Mucosa of stomach (tissue), 1 donor: ENCODE measurements at regions not wholly inside any gene's neighbourhood (a gene's known extent, or its start where the extent isn't known, plus 50 kb on each side); places are given as distances from the start of the nearest gene placed in this dataset.

Source experiments
- H3K27me3 ChIP-seq: one replicate; pipeline ENCODE4 v1.7.0; 2013; ENCODE audit warnings: mild to moderate bottlenecking, low read length; ENCODE audit not compliant: control insufficient read depth, insufficient read depth
- H3K36me3 ChIP-seq: one replicate; pipeline ENCODE4 v1.7.0; 2013; ENCODE audit warnings: low read length; ENCODE audit not compliant: control insufficient read depth, insufficient read depth
- H3K4me1 ChIP-seq: one replicate; pipeline ENCODE4 v1.7.0; 2013; ENCODE audit warnings: mild to moderate bottlenecking, low read length; ENCODE audit not compliant: control insufficient read depth, insufficient read depth
- H3K4me3 ChIP-seq: one replicate; pipeline ENCODE4 v1.7.0; 2013; ENCODE audit warnings: low read length
- H3K9ac ChIP-seq: one replicate; pipeline ENCODE4 v1.7.0; 2013; ENCODE audit warnings: mild to moderate bottlenecking, low read length, moderate library complexity
- H3K9me3 ChIP-seq: one replicate; pipeline ENCODE4 v1.7.0; 2013; ENCODE audit warnings: mild to moderate bottlenecking, low read length, moderate library complexity; ENCODE audit not compliant: control insufficient read depth
- donor health status: Pancreatic carcinoma.

DNA sequence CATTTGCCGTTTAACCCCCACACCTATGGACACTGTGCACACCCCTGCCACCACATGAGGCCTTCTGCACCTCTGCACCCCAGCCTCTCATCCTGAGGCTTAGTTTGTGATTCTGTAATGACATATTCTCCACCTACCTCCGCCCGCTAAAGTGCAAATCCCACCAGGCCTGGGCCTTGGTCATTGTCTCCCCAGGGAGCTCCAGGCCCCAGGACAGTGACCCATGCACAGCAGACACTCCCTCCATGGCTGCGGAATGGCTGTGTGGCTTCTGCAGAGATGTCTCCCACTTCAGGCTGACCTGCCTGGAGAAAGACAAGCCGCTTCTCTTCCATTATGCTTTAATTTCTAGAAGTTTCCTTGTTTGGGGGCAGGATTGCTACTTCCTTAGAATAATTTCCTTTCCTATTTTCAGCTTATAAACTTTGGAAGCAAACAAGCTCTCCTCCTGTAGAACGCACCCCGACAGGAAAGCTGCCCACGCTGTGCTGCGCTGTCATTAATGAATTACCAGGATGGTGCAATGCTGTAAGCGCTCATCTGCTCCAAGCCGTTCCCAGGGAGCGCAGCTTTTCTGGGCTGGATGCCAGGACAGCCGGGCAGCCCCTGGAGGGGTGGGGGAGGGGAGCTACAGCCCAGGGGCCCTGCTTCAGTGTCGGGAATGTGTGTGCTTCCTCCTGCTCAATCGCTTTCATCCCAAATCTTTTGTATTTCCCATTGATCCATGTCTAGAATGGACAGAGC, 618.0 kb downstream of the BRD1 start:
- no peak overlapping the region for H3K4me3 ChIP-seq
- no peak overlapping the region for H3K9ac ChIP-seq
- no peaks in the 10 kb centered on the region for H3K4me1 ChIP-seq
- no peaks in the 10 kb centered on the region for H3K27me3 ChIP-seq
- H3K36me3 ChIP-seq, result no peaks in the 10 kb centered on the region
- no peaks in the 10 kb centered on the region for H3K9me3 ChIP-seq

- no peaks in the 10 kb centered on the region for H3K4me1 ChIP-seq
- H3K27me3 ChIP-seq, result no peaks in the 10 kb centered on the region
Observed at GRCh38 chr22:49208768-49209252, 618.9 kb downstream of the BRD1 start.

GRCh38 chr22:49208004-49208402, 619.7 kb downstream of the BRD1 start:
- Histone ChIP-seq H3K27me3 (no peaks in the 10 kb centered on the region), H3K4me3 (no peak overlapping the region), H3K9me3 (no peaks in the 10 kb centered on the region), H3K9ac (no peak overlapping the region), H3K36me3 (no peaks in the 10 kb centered on the region), H3K4me1 (no peaks in the 10 kb centered on the region)

More at GRCh38 chr22:49208768-49209252, 618.9 kb downstream of the BRD1 start:
- no peaks in the 10 kb centered on the region for H3K9me3 ChIP-seq
- H3K9ac ChIP-seq, result no peak overlapping the region
- no peaks in the 10 kb centered on the region for H3K36me3 ChIP-seq
- H3K4me3 ChIP-seq, result no peak overlapping the region

GRCh38 chr22:49207008-49208003, 620.4 kb downstream of the BRD1 start:
- Histone ChIP-seq H3K9me3 (no peaks in the 10 kb centered on the region), H3K36me3 (no peaks in the 10 kb centered on the region), H3K4me3 (no peak overlapping the region), H3K9ac (no peak overlapping the region), H3K4me1 (no peaks in the 10 kb centered on the region), H3K27me3 (no peaks in the 10 kb centered on the region)

- Histone ChIP-seq H3K36me3 (no peaks in the 10 kb centered on the region), H3K27me3 (no peaks in the 10 kb centered on the region), H3K4me1 (no peaks in the 10 kb centered on the region), H3K9ac (no peak overlapping the region), H3K9me3 (no peaks in the 10 kb centered on the region), H3K4me3 (no peak overlapping the region)
Observed at GRCh38 chr22:49206281-49206680, 621.4 kb downstream of the BRD1 start.

GRCh38 chr22:49205483-49205800, 622.2 kb downstream of the BRD1 start:
- H3K4me3 ChIP-seq, result no peak overlapping the region
- H3K27me3 ChIP-seq, result no peaks in the 10 kb centered on the region
- no peak overlapping the region for H3K9ac ChIP-seq
- H3K9me3 ChIP-seq, result no peaks in the 10 kb centered on the region
- H3K4me1 ChIP-seq, result no peaks in the 10 kb centered on the region
- no peaks in the 10 kb centered on the region for H3K36me3 ChIP-seq

- no peak overlapping the region for H3K4me3 ChIP-seq
- no peaks in the 10 kb centered on the region for H3K9me3 ChIP-seq
- no peaks in the 10 kb centered on the region for H3K4me1 ChIP-seq
- no peaks in the 10 kb centered on the region for H3K36me3 ChIP-seq
- H3K27me3 ChIP-seq, result no peaks in the 10 kb centered on the region
- no peak overlapping the region for H3K9ac ChIP-seq
Observed at GRCh38 chr22:49204599-49205482, 622.8 kb downstream of the BRD1 start.

DNA sequence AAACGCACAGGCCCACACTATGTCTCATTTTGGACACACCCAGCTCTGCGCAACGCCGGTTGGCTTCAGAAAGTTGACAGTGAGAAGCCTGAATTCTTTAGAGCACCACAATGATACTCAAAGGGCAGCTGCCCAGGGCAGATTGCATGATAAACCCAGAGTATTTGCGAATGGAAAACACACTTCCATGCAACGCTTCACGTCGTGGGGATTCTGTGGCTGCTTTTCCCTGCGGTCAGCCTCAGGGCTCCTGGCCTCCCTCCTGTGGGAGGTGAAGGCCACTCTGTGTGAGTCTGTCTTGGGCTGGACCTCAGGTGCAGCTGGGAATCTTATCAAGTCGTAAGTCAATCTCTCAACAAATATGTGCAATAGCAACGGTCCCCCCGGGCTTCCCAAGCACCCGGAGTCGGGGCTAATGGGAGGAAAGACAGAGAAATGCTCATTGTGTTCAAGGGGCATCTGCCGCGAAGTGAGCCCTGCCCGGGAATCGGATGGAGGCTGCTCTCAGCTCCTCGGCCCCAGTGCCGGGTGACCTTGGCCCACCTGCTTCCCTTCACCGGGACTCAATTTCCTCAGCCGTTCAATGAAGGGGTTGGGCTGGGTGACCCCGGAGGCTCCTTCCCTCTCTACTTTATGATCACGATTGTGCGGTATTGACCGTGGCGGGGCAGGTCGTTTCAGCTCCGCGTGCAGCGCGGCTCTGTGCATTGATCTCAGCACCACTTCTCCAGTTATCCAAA, 623.6 kb downstream of the BRD1 start:
- Histone ChIP-seq H3K27me3 (no peaks in the 10 kb centered on the region), H3K4me3 (no peak overlapping the region), H3K36me3 (no peaks in the 10 kb centered on the region), H3K9ac (no peak overlapping the region), H3K4me1 (no peaks in the 10 kb centered on the region), H3K9me3 (no peaks in the 10 kb centered on the region)

- H3K4me3 ChIP-seq, result no peak overlapping the region
- no peaks in the 10 kb centered on the region for H3K9me3 ChIP-seq
- H3K4me1 ChIP-seq, result no peaks in the 10 kb centered on the region
- no peak overlapping the region for H3K9ac ChIP-seq
- H3K27me3 ChIP-seq, result no peaks in the 10 kb centered on the region
- H3K36me3 ChIP-seq, result no peaks in the 10 kb centered on the region
Observed at GRCh38 chr22:49203091-49203858, 624.4 kb downstream of the BRD1 start.

GRCh38 chr22:49202226-49202625, 625.4 kb downstream of the BRD1 start:
- no peak overlapping the region for H3K9ac ChIP-seq
- H3K36me3 ChIP-seq, result no peaks in the 10 kb centered on the region
- H3K4me1 ChIP-seq, result no peaks in the 10 kb centered on the region
- no peak overlapping the region for H3K4me3 ChIP-seq
- no peaks in the 10 kb centered on the region for H3K27me3 ChIP-seq
- no peaks in the 10 kb centered on the region for H3K9me3 ChIP-seq
